NK-92 treated with Interleukin-12 subunit alpha and Interleukin-12 subunit beta, amount 100 ng/mL, for 24 hours (cell line): ENCODE measurements at regions not wholly inside any gene's neighbourhood (a gene's known extent, or its start where the extent isn't known, plus 50 kb on each side); places are given as distances from the start of the nearest gene placed in this dataset.

Experiments used
- DNase-seq: peaks from one replicate; lab custom pipeline; 2025; lab: John Stamatoyannopoulos, UW

DNA sequence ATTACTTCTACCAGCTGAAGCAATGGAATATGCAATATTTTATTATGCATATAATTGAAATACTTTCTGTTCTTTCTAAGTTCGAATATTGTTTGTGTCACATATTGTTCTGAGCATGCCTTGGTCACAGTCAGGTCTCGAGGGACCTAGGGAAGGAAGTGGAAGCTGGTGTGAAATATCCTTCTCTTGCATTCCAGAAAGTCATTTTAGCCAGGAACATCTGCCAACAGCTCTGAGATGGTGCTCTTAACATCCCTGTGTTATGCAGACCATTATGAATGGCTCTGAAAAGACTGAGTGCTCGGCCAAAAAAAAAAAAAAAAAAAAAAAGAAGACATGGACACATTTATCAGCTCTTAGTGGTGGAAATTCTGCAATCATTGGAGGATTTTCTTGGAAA, 132.7 kb upstream of the JAG1 start:
- DNase-seq, result no peak

DNA sequence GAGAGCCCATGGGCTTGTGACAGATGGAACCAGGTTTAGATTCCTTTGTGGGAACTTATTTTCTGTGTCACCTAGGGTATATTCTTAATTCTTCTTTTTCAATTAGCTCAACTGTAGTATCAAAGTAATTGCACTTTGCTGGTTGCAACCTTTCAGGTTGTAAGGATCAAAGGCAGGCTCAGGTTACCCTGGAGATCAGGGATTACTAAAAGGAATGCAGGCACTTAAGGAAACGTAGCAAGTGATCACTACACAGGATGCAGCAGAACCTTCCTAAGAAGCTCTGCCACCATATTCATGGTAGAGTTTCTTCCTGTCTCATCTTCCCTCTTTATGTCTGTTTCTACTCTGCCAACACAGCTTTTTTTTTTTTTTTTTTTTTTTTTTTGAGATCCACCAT, 133.2 kb upstream of the JAG1 start:
- no peak for DNase-seq

DNA sequence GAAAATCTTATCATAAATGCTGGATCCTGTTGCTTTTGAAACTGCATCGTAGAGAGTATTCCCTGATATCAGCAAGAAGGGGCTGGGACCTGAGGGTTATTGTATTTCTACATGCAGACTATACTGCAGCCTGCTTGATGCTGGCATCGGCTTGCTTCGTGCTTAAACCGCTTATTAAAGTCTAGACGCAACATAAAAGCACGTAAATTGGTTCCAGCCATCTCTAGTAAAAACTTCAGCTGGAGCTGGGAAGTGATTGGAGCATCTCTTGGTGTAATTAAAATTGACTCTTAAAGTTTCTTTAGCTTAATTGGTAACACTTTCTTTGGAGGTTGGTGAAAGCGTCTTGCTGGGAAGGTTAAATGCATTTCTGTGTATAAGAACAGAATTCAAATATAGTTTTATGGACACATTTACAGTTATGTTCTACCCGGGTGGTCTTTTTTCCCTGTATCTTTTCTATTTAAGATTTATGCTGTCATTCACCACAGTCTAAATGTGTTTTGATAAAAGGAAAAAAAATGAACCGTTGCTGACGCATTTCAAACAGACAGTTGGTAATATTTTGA, 139.0 kb upstream of the JAG1 start:
- no peak for DNase-seq

DNA sequence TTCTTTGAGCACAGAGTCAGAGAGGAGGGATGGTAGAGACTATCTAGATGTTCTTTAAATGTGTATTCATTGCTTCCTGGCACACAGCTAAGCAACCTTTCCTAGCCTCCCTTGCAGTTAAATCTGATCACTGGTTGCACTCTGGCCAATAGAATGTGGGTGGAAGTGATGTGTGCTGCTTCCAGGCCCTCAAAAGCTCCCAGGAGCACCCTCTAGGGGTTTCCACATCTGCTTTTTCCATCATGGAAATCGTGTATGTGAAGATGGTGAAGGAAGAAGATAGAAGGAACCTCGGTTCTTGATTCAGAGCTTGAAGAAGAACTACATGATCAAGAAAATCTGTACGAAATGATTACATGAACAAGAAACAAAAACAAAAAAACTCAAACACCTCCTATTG, 149.8 kb upstream of the JAG1 start:
- no peak for DNase-seq

DNA sequence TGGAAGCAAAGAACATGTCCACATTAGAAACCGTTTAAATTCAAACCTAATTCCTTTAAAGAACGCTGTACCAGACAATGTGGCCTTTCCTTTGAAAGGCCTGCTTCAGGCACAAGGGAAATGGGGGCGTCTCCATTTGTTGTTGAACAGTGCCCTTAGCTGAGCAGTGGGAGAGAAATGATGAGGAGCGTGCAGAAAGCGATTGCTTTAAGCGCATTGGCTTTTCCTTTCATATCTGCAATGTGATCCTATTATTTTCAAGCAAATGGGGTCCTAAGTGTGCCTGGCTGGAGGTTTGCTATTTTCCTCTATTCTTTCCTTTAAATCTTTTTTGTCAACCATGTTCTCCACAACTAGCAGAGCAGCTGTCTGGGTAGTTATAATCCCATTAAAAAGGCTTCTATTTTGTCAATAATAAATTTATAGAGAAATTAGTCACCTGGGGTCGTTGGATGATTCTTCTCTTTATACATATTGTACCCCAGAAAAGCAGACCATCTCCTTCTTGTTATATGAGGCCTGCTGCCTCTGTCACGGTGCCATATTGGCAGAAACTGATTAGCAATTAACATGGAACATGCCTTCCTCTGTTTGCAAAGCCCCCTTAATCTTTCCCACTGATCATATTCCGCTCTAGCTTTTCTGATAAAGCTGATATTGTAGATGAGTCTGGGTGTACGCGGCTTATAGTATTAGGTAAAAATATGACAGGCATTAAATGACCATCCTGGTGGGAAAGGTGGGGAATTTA, 151.1 kb upstream of the JAG1 start:
- no peak for DNase-seq

DNA sequence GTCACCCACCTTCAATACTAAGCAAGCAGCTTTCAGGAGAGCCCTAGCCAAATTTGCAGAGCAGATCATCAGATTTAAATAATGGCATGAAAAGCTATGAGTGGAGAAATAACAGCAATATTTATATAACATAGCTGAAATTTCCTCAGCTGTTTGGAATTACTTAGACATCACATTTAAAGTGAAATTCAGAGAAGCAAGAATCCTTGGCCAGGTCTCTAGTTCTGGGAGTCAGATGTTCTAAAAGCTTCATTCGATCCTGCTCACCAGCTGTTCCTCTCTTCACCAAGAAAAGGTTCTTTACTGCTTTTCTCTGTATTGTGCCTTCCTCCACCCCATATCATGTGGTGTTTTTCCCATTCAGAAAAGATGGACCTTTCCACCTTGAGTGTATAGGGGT, 152.3 kb upstream of the JAG1 start:
- no peak for DNase-seq

DNA sequence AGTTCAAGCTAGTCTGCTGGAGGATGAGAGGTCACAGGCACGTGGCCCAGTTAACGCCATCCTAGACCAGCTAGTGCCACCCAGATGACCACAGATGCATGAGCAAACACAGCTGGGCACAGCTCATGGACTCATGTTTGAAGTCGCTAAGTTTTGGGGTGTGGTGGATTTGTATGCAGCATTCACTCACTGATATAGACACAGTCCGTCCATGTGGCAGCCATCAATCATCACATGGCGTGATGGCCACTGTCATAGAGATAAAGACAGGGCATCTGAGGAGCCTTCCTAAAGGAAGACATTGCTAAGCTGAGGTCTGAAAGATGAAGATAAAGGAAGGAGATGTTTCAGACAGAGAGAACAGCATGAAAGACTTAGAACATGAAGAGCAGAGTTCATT, 154.4 kb upstream of the JAG1 start:
- no peak for DNase-seq

DNA sequence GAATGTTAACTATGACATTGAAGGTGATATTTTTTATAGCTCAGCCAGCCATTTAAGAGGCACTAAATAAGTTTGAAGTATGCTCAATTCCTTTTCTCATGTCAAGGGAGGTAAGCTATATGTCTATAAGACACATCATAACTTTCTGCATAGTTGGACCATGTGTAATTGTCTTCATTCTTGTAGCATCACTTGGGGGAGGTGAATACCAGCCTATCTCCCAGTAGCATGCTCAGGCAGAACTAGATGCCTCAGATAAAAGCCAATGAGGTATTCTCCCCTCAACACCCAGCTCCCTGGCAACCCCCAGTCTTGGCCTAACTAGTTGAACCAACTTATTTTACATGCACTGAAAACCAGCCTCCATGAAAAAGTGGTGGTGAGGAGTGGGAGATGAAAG, 158.3 kb upstream of the JAG1 start:
- DNase-seq, result no peak

DNA sequence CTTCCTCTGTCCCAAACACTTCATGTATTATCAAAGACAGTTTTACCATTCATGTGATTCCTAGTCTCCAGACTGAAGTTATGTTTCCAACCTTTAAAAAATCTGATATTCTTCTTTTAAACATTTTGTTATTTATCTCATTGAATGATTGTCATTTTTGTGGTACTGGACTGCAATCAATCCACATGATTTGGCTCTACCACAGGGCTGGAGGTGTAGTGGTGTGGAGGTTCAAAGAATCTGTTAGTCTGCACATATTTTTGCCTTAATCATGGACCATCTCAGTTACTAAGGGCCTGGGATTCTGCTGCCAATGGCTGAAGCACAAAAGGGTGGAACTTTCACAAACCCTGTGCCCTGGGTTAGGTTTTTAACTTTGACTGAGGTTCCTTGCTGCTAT, 164.1 kb upstream of the JAG1 start:
- no peak for DNase-seq

DNA sequence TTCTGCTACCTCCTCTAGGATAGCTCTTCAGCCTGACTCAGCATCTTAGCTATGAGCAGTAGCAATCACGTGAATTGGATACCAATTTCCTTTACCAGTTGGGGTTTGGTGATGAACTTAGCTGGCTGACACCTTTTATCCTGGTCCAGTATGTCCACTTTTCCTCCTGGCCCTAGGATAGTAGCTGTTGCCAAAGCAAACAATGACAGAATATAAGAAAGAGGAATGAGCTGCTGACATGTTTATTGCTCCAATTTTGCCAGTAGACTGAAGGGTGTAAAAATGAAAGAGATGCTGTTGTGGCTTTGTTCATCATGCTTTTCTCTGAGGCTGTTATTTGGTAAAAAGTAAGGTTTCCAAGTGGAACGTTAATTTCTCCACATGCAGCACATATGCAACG, 168.3 kb upstream of the JAG1 start:
- no peak for DNase-seq

DNA sequence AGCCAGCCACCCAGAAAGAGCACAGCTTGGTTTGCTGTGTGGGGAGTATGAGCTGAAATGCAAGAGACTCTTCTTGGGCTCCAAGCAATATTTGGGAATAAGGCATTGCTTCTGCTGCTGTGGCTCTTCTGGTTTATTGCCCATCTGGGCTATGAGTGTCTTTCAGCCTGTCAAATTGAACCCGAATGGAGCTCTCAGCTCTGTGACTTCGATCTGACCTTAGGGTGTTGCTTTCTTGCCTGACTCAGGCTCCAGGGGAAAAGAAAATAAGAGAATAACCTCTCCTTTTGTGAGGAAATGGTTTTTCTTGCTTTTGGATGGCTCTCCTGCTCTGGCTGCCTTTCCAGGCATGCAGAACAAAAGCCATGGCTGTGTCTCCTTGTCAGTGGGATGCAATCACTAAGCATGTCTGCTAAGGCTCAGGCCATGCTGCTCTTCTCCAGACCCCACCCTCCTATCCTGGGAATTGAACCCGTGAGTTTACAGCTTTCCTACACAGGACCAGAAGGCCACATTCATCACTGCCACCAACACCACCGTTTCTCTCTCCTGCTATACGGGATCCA, 169.4 kb upstream of the JAG1 start:
- no peak for DNase-seq

DNA sequence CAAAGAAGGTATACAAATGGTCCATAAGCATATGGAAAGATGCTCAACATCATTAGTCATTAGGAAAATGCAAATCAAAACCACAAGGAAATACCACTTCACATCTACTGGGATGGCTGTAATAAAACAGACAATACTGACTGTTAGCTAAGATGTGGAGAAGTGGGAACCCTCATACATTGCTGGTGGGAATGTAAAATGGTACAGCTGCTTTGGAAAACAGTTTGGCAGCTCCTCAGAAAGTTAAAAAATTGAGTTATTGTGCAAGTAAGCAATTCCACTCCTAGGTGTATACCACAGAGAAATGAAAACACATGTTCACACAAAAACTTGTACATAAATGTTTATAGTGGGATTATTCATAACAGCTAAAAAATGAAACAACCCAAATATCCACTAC, 173.0 kb upstream of the JAG1 start:
- DNase-seq, result no peak

DNA sequence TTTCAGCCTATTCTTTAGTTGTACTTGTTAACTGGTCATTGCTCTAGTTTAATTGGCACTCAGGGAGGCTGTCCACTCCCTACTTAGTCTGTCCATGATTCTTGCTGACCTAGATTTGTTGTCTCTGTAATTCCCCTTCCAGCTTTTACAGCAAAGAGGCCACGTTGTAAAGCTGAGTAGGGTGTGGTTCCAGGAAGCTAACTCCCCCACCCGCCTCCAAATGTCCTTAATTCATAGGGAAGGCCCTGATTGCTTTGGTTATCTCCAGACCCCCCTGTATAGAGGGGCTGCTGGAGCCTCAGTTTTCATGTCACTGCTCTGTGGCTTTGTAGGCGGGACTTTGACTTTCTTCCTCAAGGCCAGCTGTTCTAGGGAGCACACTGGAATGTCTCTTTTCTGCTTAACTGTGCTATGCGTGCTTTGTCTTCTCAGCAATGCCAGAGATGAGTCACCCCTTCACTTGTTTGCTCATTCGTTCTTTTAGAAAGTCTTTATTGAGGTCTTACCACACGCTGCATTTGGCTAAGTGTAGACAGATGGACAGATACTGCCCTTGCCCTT, 175.1 kb upstream of the JAG1 start:
- DNase-seq, result no peak

DNA sequence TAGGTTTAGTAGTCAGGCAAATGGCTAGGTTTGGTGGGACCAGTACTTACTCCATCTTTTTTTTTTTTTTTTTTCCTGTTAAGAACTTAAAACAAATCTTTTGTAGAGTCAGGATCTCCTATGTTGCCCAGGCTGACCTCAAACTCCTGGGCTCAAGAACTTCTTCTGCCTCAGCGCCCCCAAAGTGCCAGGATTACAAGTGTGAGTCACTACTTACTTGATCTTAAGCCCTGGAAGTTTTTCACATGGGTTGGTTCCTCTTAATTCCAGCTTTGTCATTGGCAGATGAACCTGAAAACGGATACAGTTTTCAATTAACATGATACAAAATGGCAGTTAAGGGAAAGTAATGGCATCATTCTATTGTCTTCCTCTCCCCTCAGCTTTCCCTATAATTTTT, 179.4 kb upstream of the JAG1 start:
- DNase-seq, result no peak

DNA sequence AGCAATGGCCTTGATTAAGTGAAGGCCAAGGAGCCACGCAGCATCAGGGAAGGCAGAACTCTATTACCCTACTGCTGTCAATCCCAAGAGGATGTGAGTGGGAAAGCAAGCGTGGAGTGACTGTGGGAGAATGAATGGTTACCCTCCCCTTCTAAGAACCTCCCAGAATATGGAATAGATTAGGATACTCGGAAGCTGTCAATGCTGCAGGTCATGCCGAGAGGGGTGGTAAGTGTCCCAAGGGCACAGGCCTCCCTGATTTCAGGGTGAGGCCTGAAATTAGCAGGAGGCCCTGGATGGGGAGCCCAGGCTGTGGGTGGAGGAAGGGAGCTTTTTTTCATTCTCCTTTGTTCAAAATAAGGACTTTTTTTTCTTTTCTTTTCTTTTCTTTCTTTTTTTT, 179.9 kb upstream of the JAG1 start:
- DNase-seq, result no peak

DNA sequence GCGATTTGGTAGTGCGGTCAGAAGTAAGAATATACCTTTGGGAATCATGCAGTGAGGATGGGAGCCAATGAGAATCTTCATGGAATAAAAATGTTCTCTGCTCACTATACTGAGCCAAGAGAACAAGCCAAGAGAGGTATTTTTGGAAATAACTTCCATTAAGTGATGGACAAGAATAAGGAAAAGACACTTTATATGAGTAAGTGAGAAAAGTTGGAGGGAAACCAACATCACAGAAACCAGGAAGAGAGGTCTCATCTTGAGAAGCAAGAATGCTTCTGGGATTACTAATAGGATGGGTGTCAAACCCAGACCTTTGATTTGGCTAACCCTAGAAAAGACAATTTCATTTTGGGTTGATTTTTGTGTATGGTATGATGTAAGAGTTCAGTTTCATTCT, 181.2 kb upstream of the JAG1 start:
- DNase-seq, result no peak

DNA sequence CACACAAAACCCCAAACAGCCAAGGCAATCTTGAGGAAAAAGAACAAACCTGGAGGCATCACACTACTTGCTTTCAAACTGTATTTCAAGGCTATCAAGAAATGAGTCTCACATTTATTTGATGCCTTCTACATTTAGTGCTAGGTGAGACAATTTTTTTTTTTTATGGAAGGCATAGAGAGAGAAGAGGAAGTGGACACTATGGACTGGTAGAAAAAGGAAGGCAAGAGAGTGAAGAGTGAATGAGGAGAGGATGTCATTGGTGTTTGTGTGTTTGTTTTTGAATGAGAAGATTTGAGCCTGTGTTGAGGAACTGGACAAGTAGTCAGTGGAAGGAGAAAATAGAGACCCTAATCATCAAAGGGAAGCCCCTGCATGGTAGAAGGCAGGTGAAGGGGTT, 182.0 kb upstream of the JAG1 start:
- no peak for DNase-seq

DNA sequence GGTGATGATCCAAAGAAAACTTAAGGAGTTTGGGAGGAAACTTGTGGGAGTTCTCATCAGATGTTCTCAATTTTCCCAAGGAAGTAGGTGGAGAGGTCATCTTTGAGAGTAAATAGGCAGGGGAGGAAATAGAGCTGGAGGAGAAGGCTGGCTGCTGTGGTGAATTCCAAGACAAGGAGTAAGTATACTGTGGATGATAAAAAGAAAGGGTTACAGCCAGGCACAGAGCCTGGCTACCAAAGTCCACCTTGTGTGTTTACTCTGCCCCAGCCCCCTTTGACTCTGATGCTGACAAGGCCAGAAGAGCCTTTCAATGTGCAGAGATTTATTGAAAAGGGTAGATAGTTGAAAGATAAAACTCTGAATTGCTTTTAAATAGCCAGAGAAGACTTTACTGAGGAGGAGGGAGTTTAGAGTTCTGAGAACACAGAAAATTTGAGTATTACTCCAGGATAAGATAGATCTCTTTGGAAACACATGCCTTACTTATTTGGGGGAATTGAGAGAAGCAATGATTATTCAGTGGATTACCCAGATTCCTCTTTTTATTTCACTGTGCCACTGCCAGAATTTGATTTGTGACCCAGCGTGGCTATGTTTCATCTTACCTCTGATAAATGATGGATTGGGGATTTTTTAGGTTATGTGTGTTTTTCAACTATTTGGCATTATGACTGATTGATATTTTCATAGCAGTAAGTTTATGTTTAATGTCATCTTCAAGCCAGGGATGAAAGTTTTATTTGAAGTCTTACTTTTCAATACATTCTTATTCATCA, 182.6 kb upstream of the JAG1 start:
- DNase-seq, result no peak

DNA sequence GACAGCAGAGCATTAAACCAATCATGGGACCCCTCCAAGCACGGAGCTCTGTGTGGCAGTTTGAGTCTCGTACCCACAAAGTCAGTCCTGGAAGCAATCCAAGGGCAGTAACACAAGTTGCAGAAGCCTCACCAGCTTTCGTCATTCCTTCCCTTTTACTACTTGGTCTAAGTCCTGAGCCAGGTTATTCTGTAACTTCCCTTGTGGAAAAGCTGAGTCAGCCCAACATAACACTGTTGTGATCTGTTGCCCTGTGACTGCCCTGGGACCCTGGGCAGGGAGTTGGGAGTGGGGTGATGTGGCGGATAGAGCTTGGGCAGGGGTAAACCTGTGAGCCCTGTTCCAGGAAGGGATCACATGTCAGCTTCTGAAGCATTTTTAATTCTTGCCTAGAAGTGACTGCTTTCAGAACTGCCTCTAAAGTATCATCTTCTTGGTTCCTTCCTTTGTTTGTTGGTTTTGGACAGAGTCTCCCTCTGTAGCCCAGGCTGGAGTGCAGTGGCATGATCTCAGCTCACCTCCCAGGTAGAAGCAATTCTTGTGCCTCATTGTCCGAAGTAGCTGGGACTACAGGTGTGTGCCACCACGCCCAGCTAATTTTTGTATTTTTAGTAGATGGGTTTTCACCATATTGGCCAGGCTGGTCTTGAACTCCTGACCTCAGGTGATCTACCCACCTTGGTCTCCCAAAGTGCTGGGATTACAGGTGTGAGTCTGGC, 183.7 kb upstream of the JAG1 start:
- DNase-seq, result no peak

DNA sequence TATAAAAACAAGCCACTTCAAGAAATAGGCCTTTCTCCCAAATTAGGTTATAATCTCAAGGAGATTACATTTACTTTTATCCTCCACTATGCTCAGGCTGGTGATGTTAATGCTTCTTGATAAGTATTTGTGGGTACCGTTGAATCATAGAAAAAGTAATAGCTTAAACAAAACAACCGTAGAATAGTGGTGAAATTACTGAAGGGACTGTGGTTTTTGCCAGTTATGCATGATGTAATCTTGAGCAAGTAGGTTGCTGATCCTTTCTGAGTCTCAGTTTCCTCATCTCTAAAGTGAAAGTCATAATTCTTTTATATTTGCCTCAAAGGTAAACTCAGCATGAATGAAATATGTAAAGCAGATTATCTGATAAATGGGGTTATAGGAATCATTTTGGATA, 187.3 kb upstream of the JAG1 start:
- no peak for DNase-seq

DNA sequence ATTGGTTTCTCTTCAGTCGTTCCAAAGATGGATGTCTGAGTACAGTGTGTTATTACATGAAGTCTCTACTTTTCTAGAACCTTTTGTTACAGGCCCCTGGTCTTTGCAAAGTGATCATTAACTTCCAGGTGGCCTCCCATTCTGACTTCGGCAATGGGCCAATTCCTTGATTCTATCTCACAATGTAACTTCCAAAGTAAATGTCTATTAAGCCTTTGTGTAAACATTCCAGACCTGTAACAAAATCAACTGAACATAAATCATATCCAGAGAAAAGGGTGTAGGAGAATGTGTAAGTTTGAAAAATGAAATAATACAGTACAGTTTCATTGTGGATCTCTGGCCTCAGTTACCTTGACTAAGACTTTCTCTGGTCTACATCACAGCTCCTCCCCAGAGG, 187.8 kb upstream of the JAG1 start:
- DNase-seq, result no peak
